ENCODE measurements at regions not wholly inside any gene's neighbourhood (a gene's known extent, or its start where the extent isn't known, plus 50 kb on each side); places are given as distances from the start of the nearest gene placed in this dataset.
"Not testable (repeated sequence)": the region's sequence is repeated elsewhere in the genome, so short reads cannot be mapped to it uniquely, and the experiment has no call there.

GRCh38 chr14:95769431-95769830 is 55.5 kb upstream of the TCL1A start:
- H3K27me3 Mint-ChIP-seq = peaks cover 34% of the 10 kb centered on the region
- not testable (repeated sequence) for ATAC-seq, H3K27ac Mint-ChIP-seq, H3K9me3 Mint-ChIP-seq, H3K36me3 Mint-ChIP-seq, H3K4me1 Mint-ChIP-seq, H3K4me3 Mint-ChIP-seq

- Mint-ChIP-seq H3K9me3 (no peaks in the 10 kb centered on the region), H3K4me3 (no peak overlapping the region), H3K36me3 (no peaks in the 10 kb centered on the region), H3K4me1 (no peaks in the 10 kb centered on the region), H3K27ac (no peak overlapping the region), H3K27me3 (peaks cover 30% of the 10 kb centered on the region)
- ATAC-seq = no peak
Measured at GRCh38 chr14:95765051-95765450, 51.1 kb upstream of the TCL1A start.

- H3K9me3 Mint-ChIP-seq = no peaks in the 10 kb centered on the region
- no peak overlapping the region for H3K4me3 Mint-ChIP-seq
- ATAC-seq = no peak
- no peak overlapping the region for H3K27ac Mint-ChIP-seq
- H3K27me3 Mint-ChIP-seq = peaks cover 37% of the 10 kb centered on the region
- no peaks in the 10 kb centered on the region for H3K36me3 Mint-ChIP-seq
- no peaks in the 10 kb centered on the region for H3K4me1 Mint-ChIP-seq
Measured at GRCh38 chr14:95763875-95764274, 50.0 kb upstream of the TCL1A start.

Measured in stimulated activated memory B cell treated with anti-CD40 and anti-IgM and Interleukin-4, amounts not matched to agents 10 μg/mL and 1 μg/mL and 100 μg/mL, for 72 hours (primary cell).